GM12878 (cell line): ENCODE measurements at regions not wholly inside any gene's neighbourhood (a gene's known extent, or its start where the extent isn't known, plus 50 kb on each side); places are given as distances from the start of the nearest gene placed in this dataset.

Source experiments
- ATAC-seq: fragments of 200-7000 bp; cut with Tn5 transposase; 3 replicates; pipeline ENCODE4 v1.9.1; 2020; ENCODE audit warnings: mild to moderate bottlenecking, moderate library complexity
- BruUV-seq: library from RNA; stranded (reverse); fragments of 400-500 nt; replicated peaks from 2 replicates; lab custom pipeline; 2021; lab: Mats Ljungman, UMichigan
- CTCF ChIA-PET: fragments of 300-600 bp; sonication (Branson Sonifier 250); formaldehyde crosslinking; extraction: SDS; loops from one replicate; lab custom pipeline; 2021; ENCODE audit warnings: inconsistent platforms; lab: Yijun Ruan, JAX
- POLR2A ChIA-PET: fragments of 350-600 bp; formaldehyde crosslinking; extraction: SDS; loops from one replicate; lab custom pipeline; 2021; ENCODE audit warnings: inconsistent platforms; lab: Charles Lee
- RAD21 ChIA-PET: fragments of 300-600 bp; sonication (Branson Sonifier 250); formaldehyde crosslinking; loops from one replicate; lab custom pipeline; 2023; ENCODE audit warnings: antibody characterized with exemption; ENCODE audit not compliant: unreplicated experiment; lab: Charles Lee
- SMC1A ChIA-PET: fragments of 300-600 bp; sonication (Branson Sonifier 250); formaldehyde crosslinking; loops from one replicate; lab custom pipeline; 2023; ENCODE audit not compliant: unreplicated experiment, uncharacterized antibody; lab: Charles Lee
- DNase-seq: peaks from one replicate; pipeline ENCODE4 v3.0.0-alpha.2; 2011; ENCODE audit warnings: low read depth, low spot score
- FAIRE-seq: peaks from 3 replicates; lab custom pipeline; 2011; peaks lifted over from hg19 to GRCh38; lab: Jason Lieb, UNC
- H2AFZ ChIP-seq: 2 replicates; pipeline ENCODE4 v1.6.0; 2011; ENCODE audit warnings: low read depth, low read length, control low read depth; ENCODE audit not compliant: control insufficient read depth
- H3K27ac ChIP-seq: 2 replicates; pipeline ENCODE4 v1.5.1; 2011; ENCODE audit warnings: control low read depth; ENCODE audit not compliant: control insufficient read depth, insufficient read depth
- H3K27me3 ChIP-seq, 2 experiments: replicated peaks in 1 of 2; 2 replicates each; pipeline versions ENCODE4 v1.6.0 to v1.6.1; 2011; ENCODE audit warnings: low read length in 1 of 2; ENCODE audit not compliant: control insufficient read depth in 2 of 2, insufficient read depth in 2 of 2
- H3K36me3 ChIP-seq, 2 experiments: 2 replicates each; pipeline ENCODE4 v1.5.1; 2011; ENCODE audit warnings: low read length in 1 of 2; ENCODE audit not compliant: control insufficient read depth in 2 of 2, insufficient read depth in 2 of 2
- H3K4me1 ChIP-seq: 2 replicates; pipeline ENCODE4 v1.6.1; 2011; ENCODE audit warnings: mild to moderate bottlenecking, low read length, moderate library complexity, mixed read lengths; ENCODE audit not compliant: control insufficient read depth, insufficient read depth
- H3K4me2 ChIP-seq: 2 replicates; pipeline ENCODE4 v1.6.0; 2011; ENCODE audit warnings: control low read depth; ENCODE audit not compliant: control insufficient read depth, insufficient read depth
- H3K4me3 ChIP-seq: fragments of 200-600 bp; sonication (generic); 2 replicates; pipeline ENCODE4 v1.5.1; 2016
- H3K79me2 ChIP-seq: 2 replicates; pipeline ENCODE4 v1.6.0; 2011; ENCODE audit warnings: low read length; ENCODE audit not compliant: control insufficient read depth, insufficient read depth
- H3K9ac ChIP-seq: 2 replicates; pipeline ENCODE4 v1.8.0; 2011; ENCODE audit warnings: low read length, control low read depth, mixed read lengths; ENCODE audit not compliant: control insufficient read depth, insufficient read depth
- H3K9me3 ChIP-seq: replicated peaks from 3 replicates; pipeline ENCODE4 v1.5.1; 2011; ENCODE audit warnings: mild to moderate bottlenecking, low read length; ENCODE audit not compliant: control insufficient read depth, insufficient read depth
- H4K20me1 ChIP-seq: 2 replicates; pipeline ENCODE4 v1.6.0; 2011; ENCODE audit not compliant: control insufficient read depth, insufficient read depth
- CBX3 ChIP-seq: fragments of 200-600 bp; sonication (generic); IDR thresholded peaks from 2 replicates; pipeline ENCODE4 v1.6.1; 2016; ENCODE audit warnings: low read depth, borderline replicate concordance
- CBX5 ChIP-seq: sonication (generic); IDR thresholded peaks from 2 replicates; pipeline ENCODE4 v1.6.1; 2016; ENCODE audit warnings: low read depth, moderate library complexity, mild to moderate bottlenecking, inconsistent platforms
- DPF2 ChIP-seq: fragments of 450-650 bp; IDR thresholded peaks from 2 replicates; pipeline ENCODE4 v1.6.1; 2017; ENCODE audit warnings: mild to moderate bottlenecking
- PAX5 ChIP-seq: IDR thresholded peaks from 2 replicates; pipeline ENCODE4 v1.6.1; 2011; ENCODE audit warnings: low read depth, low read length, borderline replicate concordance
- RB1 ChIP-seq: fragments of 450-650 bp; formaldehyde crosslinking; IDR thresholded peaks from 2 replicates; pipeline ENCODE4 v1.6.1; 2017; ENCODE audit warnings: mild to moderate bottlenecking, borderline replicate concordance
- REST ChIP-seq: IDR thresholded peaks from 2 replicates; pipeline ENCODE4 v1.6.1; 2012; ENCODE audit warnings: mild to moderate bottlenecking, low read depth, low read length
- SREBF2 ChIP-seq: IDR thresholded peaks from 2 replicates; pipeline ENCODE4 v1.6.1; 2012; ENCODE audit warnings: mild to moderate bottlenecking, low read length
- SRF ChIP-seq, 2 experiments: IDR thresholded peaks; 2 replicates each; pipeline ENCODE4 v1.6.1; 2011; ENCODE audit warnings: low read depth in 2 of 2, low read length in 2 of 2, mild to moderate bottlenecking in 1 of 2, moderate library complexity in 1 of 2
- TAF1 ChIP-seq: IDR thresholded peaks from 2 replicates; pipeline ENCODE4 v1.6.1; 2011; ENCODE audit warnings: mild to moderate bottlenecking, low read depth, low read length, borderline replicate concordance
- ZBED1 ChIP-seq: IDR thresholded peaks from 2 replicates; pipeline ENCODE4 v1.6.1; 2016; ENCODE audit warnings: borderline replicate concordance
- WGBS: methylation state at CpG from one replicate; pipeline ENCODE4 v1.1.6; 2016; ENCODE audit warnings: low lambda C conversion rate; ENCODE audit not compliant: insufficient replicate concordance, insufficient coverage; ENCODE audit errors: missing lambda C conversion rate; 5-methylcytosine and 5-hydroxymethylcytosine counted together
- in situ Hi-C: fragments of 300-500 bp; cut with MboI; formaldehyde crosslinking; loops from 9 replicates; pipeline ENCODE4 v1.14.3; 2018; ENCODE audit warnings: mixed read lengths
- intact Hi-C: fragments of 100-400 bp; cut with micrococcal nuclease; formaldehyde crosslinking; loops from one replicate; pipeline ENCODE4 v1.14.2; 2022; ENCODE audit not compliant: unreplicated experiment

- TF ChIP-seq ZBED1: no peak
- TF ChIP-seq CBX3: no peak
- no peak for TF ChIP-seq REST
Observed at GRCh38 chr3:41141433-41142167, 57.7 kb upstream of the CTNNB1 start (continued).

DNA sequence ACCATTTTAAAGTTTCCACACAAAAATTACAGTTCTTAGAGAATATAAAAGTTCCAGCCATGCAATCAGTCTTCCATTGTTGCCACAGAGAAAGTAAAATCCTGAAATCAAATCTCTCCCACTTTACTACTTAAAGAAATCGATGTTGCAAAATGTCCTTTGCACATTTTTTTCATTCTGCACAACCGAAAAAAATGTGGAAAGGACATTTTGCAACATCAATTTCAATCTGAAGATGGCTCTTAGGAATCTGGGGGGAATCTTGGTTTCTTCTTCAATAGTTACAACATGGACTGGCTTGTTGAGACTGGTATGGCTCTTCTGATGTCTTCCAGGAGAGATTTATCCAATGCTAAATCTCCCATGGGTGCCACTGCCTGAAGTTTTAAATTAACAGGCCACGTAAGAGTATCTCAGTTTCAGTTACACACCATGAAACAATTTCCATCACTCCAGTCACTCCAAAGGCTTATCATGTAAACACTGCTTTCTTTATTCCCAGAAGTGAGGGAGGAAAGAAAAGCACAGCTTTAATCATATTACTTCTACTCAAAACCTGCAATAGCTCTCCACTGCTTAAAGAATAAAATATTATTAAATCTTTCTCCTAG, 55.8 kb upstream of the CTNNB1 start:
- ATAC-seq: no peak
- H3K4me1 ChIP-seq: no peaks in the 10 kb centered on the region
- TF ChIP-seq TAF1 (no peak), SREBF2 (no peak), CBX5 (no peak), DPF2 (no peak), RB1 (no peak), SRF (IDR thresholded peaks at IDR 0.05; ENCODE audit: low read depth in 2 of 2, low read length in 2 of 2) (no peak), PAX5 (no peak)
- TF ChIP-seq, all 136 proteins: peak for 0
- Histone ChIP-seq H3K9ac (no peak overlapping the region), H3K9me3 (no peaks in the 10 kb centered on the region; the same call in 1 of the 3 replicates), H3K4me2 (no peak overlapping the region), H3K27me3 (no peaks in the 10 kb centered on the region), H3K4me3 (no peak overlapping the region), H4K20me1 (no peaks in the 10 kb centered on the region), H2AFZ (no peak overlapping the region), H3K27ac (no peak overlapping the region), H3K36me3 (no peaks in the 10 kb centered on the region), H3K79me2 (no peaks in the 10 kb centered on the region)
- intact Hi-C loops (no loop called here), in situ Hi-C loops (no loop called here)
- WGBS: 5% methylated on average over 3 of the region's 3 CpGs
- ChIA-PET POLR2A (no interaction called here), SMC1A (no interaction called here), CTCF (no interaction called here), RAD21 (no interaction called here)
- FAIRE-seq: no peak
- no peak for DNase-seq
- BruUV-seq: no TSS peak
